Panc1 (cell line): ENCODE measurements at regions not wholly inside any gene's neighbourhood (a gene's known extent, or its start where the extent isn't known, plus 50 kb on each side); places are given as distances from the start of the nearest gene placed in this dataset.

Experiments used
- ATAC-seq: fragments of 200-7000 bp; cut with Tn5 transposase; 2 replicates; pipeline ENCODE4 v1.9.1; 2020; ENCODE audit warnings: mild to moderate bottlenecking, moderate library complexity
- BruUV-seq: library from RNA; stranded (reverse); fragments of 400-500 nt; replicated peaks from 2 replicates; lab custom pipeline; 2021; lab: Mats Ljungman, UMichigan
- CTCF ChIA-PET: fragments of 300-600 bp; sonication (Branson Sonifier 250); formaldehyde crosslinking; loops from one replicate; lab custom pipeline; 2022; ENCODE audit warnings: antibody characterized with exemption; lab: Charles Lee
- POLR2A ChIA-PET: fragments of 300-600 bp; sonication (Branson Sonifier 250); formaldehyde crosslinking; loops from one replicate; lab custom pipeline; 2022; ENCODE audit warnings: antibody characterized with exemption; lab: Charles Lee
- DNase-seq: peaks from one replicate; pipeline ENCODE4 v3.0.0-alpha.2; 2010; ENCODE audit warnings: low read depth, low spot score
- H3K27ac ChIP-seq: 2 replicates; pipeline ENCODE4 v1.5.1; 2011; ENCODE audit warnings: mild to moderate bottlenecking, low read length, inconsistent platforms
- H3K27me3 ChIP-seq: fragments of 200-500 bp; sonication (Bioruptor generic); 2 replicates; pipeline ENCODE4 v1.6.0; 2014; ENCODE audit warnings: low read length, inconsistent platforms; ENCODE audit not compliant: control insufficient read depth, insufficient read depth
- H3K36me3 ChIP-seq: fragments of 200-500 bp; sonication (Bioruptor generic); 2 replicates; pipeline ENCODE4 v1.5.1; 2014; ENCODE audit warnings: inconsistent platforms, mild to moderate bottlenecking, low read length, moderate library complexity; ENCODE audit not compliant: control insufficient read depth, insufficient read depth
- H3K4me1 ChIP-seq: 2 replicates; pipeline ENCODE4 v1.5.1; 2011; ENCODE audit warnings: inconsistent platforms, mild to moderate bottlenecking, low read length, moderate library complexity; ENCODE audit not compliant: control insufficient read depth, insufficient read depth
- H3K4me3 ChIP-seq, 2 experiments: 2 replicates each; pipeline ENCODE4 v1.5.1; 2011 to 2012; ENCODE audit warnings: low read depth in 2 of 2, low read length in 2 of 2, mild to moderate bottlenecking in 2 of 2, inconsistent platforms in 1 of 2, moderate library complexity in 1 of 2
- H3K9me3 ChIP-seq: fragments of 200-500 bp; sonication (Bioruptor generic); 2 replicates; pipeline ENCODE4 v1.5.1; 2014; ENCODE audit warnings: low read depth, mild to moderate bottlenecking, inconsistent platforms, low read length, moderate library complexity; ENCODE audit not compliant: control insufficient read depth, insufficient read depth
- CTCF ChIP-seq: fragments of 450-650 bp; IDR thresholded peaks from 2 replicates; pipeline ENCODE4 v1.5.1; 2017; ENCODE audit warnings: mild to moderate bottlenecking
- POLR2AphosphoS5 ChIP-seq: IDR thresholded peaks from 2 replicates; pipeline ENCODE4 v1.6.1; 2012; ENCODE audit warnings: mild to moderate bottlenecking, low read depth, low read length, moderate library complexity
- REST ChIP-seq, 2 experiments: IDR thresholded peaks; 2 replicates each; pipeline ENCODE4 v1.6.1; 2011 to 2012; ENCODE audit warnings: low read depth in 2 of 2, control low read depth in 1 of 2, low read length in 1 of 2, mild to moderate bottlenecking in 1 of 2, moderate library complexity in 1 of 2; ENCODE audit not compliant: insufficient read depth in 1 of 2
- SIN3A ChIP-seq: IDR thresholded peaks from 2 replicates; pipeline ENCODE4 v1.6.1; 2012; ENCODE audit warnings: low read depth, mild to moderate bottlenecking, low read length, moderate library complexity, borderline replicate concordance; ENCODE audit not compliant: insufficient read depth
- TCF7L2 ChIP-seq: IDR thresholded peaks from 2 replicates; pipeline ENCODE4 v1.6.1; 2011; ENCODE audit warnings: mild to moderate bottlenecking, low read depth, low read length, inconsistent platforms
- in situ Hi-C: cut with HindIII; loops from 2 replicates; pipeline ENCODE4 v1.10.0; 2016; ENCODE audit warnings: low sequenced_read_pairs, low pct_unique_long_range_greater_than_20kb
- intact Hi-C: fragments of 100-400 bp; cut with micrococcal nuclease; formaldehyde crosslinking; loops from one replicate; pipeline ENCODE4 v1.10.0; 2022; ENCODE audit not compliant: unreplicated experiment

- H3K27me3 ChIP-seq = no peaks in the 10 kb centered on the region
- 0 out of 2 replicates have a peak, but pooled peaks cover 3% of the 10 kb centered on the region for H3K4me1 ChIP-seq
- TF ChIP-seq REST (IDR thresholded peaks at IDR 0.05; ENCODE audit: insufficient read depth in 1 of 2, low read depth in 2 of 2, low read length in 1 of 2) (no peak), CTCF (no peak), TCF7L2 (no peak), SIN3A (no peak), POLR2AphosphoS5 (no peak)
- intact Hi-C loops = no loop called here
- no peak overlapping the region for H3K27ac ChIP-seq
- H3K4me3 ChIP-seq = no peak overlapping the region
- ATAC-seq = no peak
- ChIA-PET POLR2A (no interaction called here), CTCF (no interaction called here)
- H3K36me3 ChIP-seq = no peaks in the 10 kb centered on the region
- in situ Hi-C loops = no loop called here
- no peaks in the 10 kb centered on the region for H3K9me3 ChIP-seq
- DNase-seq = no peak
- no TSS peak for BruUV-seq
These were observed 122.1 kb upstream of the ZNF648 start for GRCh38 chr1:182183606-182184005.

GRCh38 chr1:182182311-182182710, 120.8 kb upstream of the ZNF648 start:
- ATAC-seq = no peak
- intact Hi-C loops = no loop called here
- Histone ChIP-seq H3K4me3 (no peak overlapping the region), H3K36me3 (no peaks in the 10 kb centered on the region), H3K27me3 (no peaks in the 10 kb centered on the region), H3K9me3 (no peaks in the 10 kb centered on the region), H3K27ac (no peak overlapping the region), H3K4me1 (0 out of 2 replicates have a peak, but pooled peaks cover 3% of the 10 kb centered on the region)
- in situ Hi-C loops = no loop called here
- POLR2A ChIA-PET = no interaction called here
- DNase-seq = no peak
- CTCF ChIA-PET = no interaction called here
- TF ChIP-seq REST (IDR thresholded peaks at IDR 0.05; ENCODE audit: insufficient read depth in 1 of 2, low read depth in 2 of 2, low read length in 1 of 2) (no peak), TCF7L2 (no peak), SIN3A (no peak), POLR2AphosphoS5 (no peak), CTCF (no peak)
- no TSS peak for BruUV-seq
